T-cell (primary cell): ENCODE measurements at regions not wholly inside any gene's neighbourhood (a gene's known extent, or its start where the extent isn't known, plus 50 kb on each side); places are given as distances from the start of the nearest gene placed in this dataset.

Experiments
- ATAC-seq, 4 experiments: fragments of 200-7000 bp in 3 of 4; fragments of 150-1000 bp in 1 of 4; cut with Tn5 transposase; replicated peaks in 1 of 4; 1 replicate in 3 of 4; 2 replicates in 1 of 4; pipeline ENCODE4 v1.10.0; 2021; ENCODE audit warnings: moderate library complexity in 3 of 4, mild to moderate bottlenecking in 2 of 4, moderate number of reproducible peaks in 1 of 4
- CTCF ChIA-PET, 2 donors: fragments of 300-600 bp; sonication (Branson Sonifier 250); formaldehyde crosslinking; loops; one replicate each; lab custom pipeline; 2022; ENCODE audit warnings: antibody characterized with exemption in 2 of 2; lab: Charles Lee
- POLR2A ChIA-PET, 2 donors: fragments of 300-600 bp; sonication (Branson Sonifier 250); formaldehyde crosslinking; loops; one replicate each; lab custom pipeline; 2022; ENCODE audit warnings: antibody characterized with exemption in 2 of 2; lab: Charles Lee
- DNase-seq, 35 experiments: peaks; one replicate each; pipeline versions ENCODE4 v3.0.0 to v3.0.0-alpha.2; 2013 to 2023
- H3K27ac ChIP-seq: one replicate; pipeline ENCODE4 v1.5.1; 2013; ENCODE audit warnings: low read length
- H3K27me3 ChIP-seq, 2 experiments: replicated peaks in 1 of 2; 1 replicate in 1 of 2; 2 replicates in 1 of 2; pipeline versions ENCODE4 v1.6.1 to v1.7.0; 2013; ENCODE audit warnings: low read length in 1 of 2, mixed read lengths in 1 of 2; ENCODE audit not compliant: control insufficient read depth in 2 of 2, insufficient read depth in 2 of 2; ENCODE audit errors: extremely low read depth in 1 of 2
- H3K36me3 ChIP-seq, 2 donors: 1 replicate in 1 of 2; 2 replicates in 1 of 2; pipeline versions ENCODE4 v1.6.1 to v1.7.0; 2013; ENCODE audit warnings: low read length in 1 of 2; ENCODE audit not compliant: control insufficient read depth in 2 of 2, insufficient read depth in 1 of 2; ENCODE audit errors: extremely low read depth in 1 of 2
- H3K4me1 ChIP-seq, 2 experiments: 1 replicate in 1 of 2; 2 replicates in 1 of 2; pipeline versions ENCODE4 v1.6.1 to v1.7.0; 2013; ENCODE audit warnings: low read length in 2 of 2, mixed read lengths in 1 of 2; ENCODE audit not compliant: insufficient read depth in 2 of 2, control insufficient read depth in 1 of 2; ENCODE audit errors: extremely low read depth in 1 of 2
- H3K4me3 ChIP-seq, 2 donors: 1 replicate in 1 of 2; 2 replicates in 1 of 2; pipeline versions ENCODE4 v1.5.1 to v1.7.0; 2013; ENCODE audit warnings: mild to moderate bottlenecking in 2 of 2, low read length in 1 of 2, moderate library complexity in 1 of 2; ENCODE audit not compliant: control insufficient read depth in 1 of 2; ENCODE audit errors: extremely low read depth in 1 of 2
- H3K9me3 ChIP-seq: 2 replicates; pipeline ENCODE4 v1.7.0; 2013
- H3K27ac Mint-ChIP-seq, 2 donors: one replicate each; pipeline ENCODE4 v1.8.0; 2020 to 2021; ENCODE audit warnings: mild to moderate bottlenecking in 2 of 2, mixed read lengths in 2 of 2
- H3K27me3 Mint-ChIP-seq, 2 donors: one replicate each; pipeline ENCODE4 v1.8.0; 2021 to 2022; ENCODE audit warnings: mixed read lengths in 2 of 2
- H3K36me3 Mint-ChIP-seq: one replicate; pipeline ENCODE4 v1.8.0; 2021; ENCODE audit warnings: mixed read lengths
- H3K4me1 Mint-ChIP-seq, 3 donors: one replicate each; pipeline ENCODE4 v1.8.0; 2020 to 2022; ENCODE audit warnings: mixed read lengths in 3 of 3, mild to moderate bottlenecking in 1 of 3
- H3K4me3 Mint-ChIP-seq, 3 donors: one replicate each; pipeline ENCODE4 v1.8.0; 2020 to 2022; ENCODE audit warnings: mild to moderate bottlenecking in 3 of 3, mixed read lengths in 3 of 3, moderate library complexity in 3 of 3
- H3K9me3 Mint-ChIP-seq, 3 donors: one replicate each; pipeline ENCODE4 v1.8.0; 2020 to 2022; ENCODE audit warnings: mixed read lengths in 3 of 3
- WGBS: methylation state at CpG from one replicate; pipeline ENCODE4 v1.1.5; 2013; ENCODE audit warnings: missing lambda C conversion rate; ENCODE audit not compliant: insufficient coverage; 5-methylcytosine and 5-hydroxymethylcytosine counted together

- no peaks in the 10 kb centered on the region for H3K36me3 ChIP-seq
- ChIA-PET CTCF (interaction anchor here in 1 of 2 donors (0.6 kb wide), 1 partner anchor 1272 kb away, joined by 3 read pairs; no protein-coding TSS in a partner anchor), POLR2A (no interaction called here)
- H3K9me3 ChIP-seq: no peaks in the 10 kb centered on the region
- no peaks in the 10 kb centered on the region for H3K4me1 ChIP-seq
- WGBS: 80% methylated on average over 1 of the region's 2 CpGs
- no peak overlapping the region for H3K4me3 ChIP-seq
- H3K27me3 ChIP-seq: no peaks in the 10 kb centered on the region
- Mint-ChIP-seq H3K36me3 (no peaks in the 10 kb centered on the region), H3K9me3 (peaks cover 0 to 3% (median 0%) of the 10 kb centered on the region in 3 donors), H3K27ac (no peak overlapping the region), H3K27me3 (peaks cover 0 to 4% of the 10 kb centered on the region in 2 donors), H3K4me3 (no peak overlapping the region), H3K4me1 (peaks cover 0 to 1% (median 0%) of the 10 kb centered on the region in 3 donors)
- no peak for DNase-seq
- no peak overlapping the region for H3K27ac ChIP-seq
- no peak for ATAC-seq
Observed at GRCh38 chr4:14124816-14125215, 497.3 kb upstream of the BOD1L1 start.

- peaks cover 0 to 1% (median 0%) of the 10 kb centered on the region in 3 donors for H3K4me1 Mint-ChIP-seq
- no peaks in the 10 kb centered on the region for H3K9me3 ChIP-seq
- H3K27ac ChIP-seq: no peak overlapping the region
- no peaks in the 10 kb centered on the region for H3K36me3 Mint-ChIP-seq
- no peaks in the 10 kb centered on the region for H3K36me3 ChIP-seq
- no peak overlapping the region for H3K4me3 ChIP-seq
- peaks cover 0 to 4% of the 10 kb centered on the region in 2 donors for H3K27me3 Mint-ChIP-seq
- ChIA-PET CTCF (interaction anchor here in 1 of 2 donors (0.6 kb wide), 1 partner anchor 1271 kb away, joined by 3 read pairs; no protein-coding TSS in a partner anchor), POLR2A (no interaction called here)
- H3K4me3 Mint-ChIP-seq: no peak overlapping the region
- no peaks in the 10 kb centered on the region for H3K4me1 ChIP-seq
- H3K27ac Mint-ChIP-seq: no peak overlapping the region
- DNase-seq (no peak), ATAC-seq (no peak)
- WGBS: no CpG with 5 or more reads among the region's 1 CpG
- H3K27me3 ChIP-seq: no peaks in the 10 kb centered on the region
- peaks cover 0 to 3% (median 0%) of the 10 kb centered on the region in 3 donors for H3K9me3 Mint-ChIP-seq
Observed at GRCh38 chr4:14125375-14126129, 498.0 kb upstream of the BOD1L1 start.

- ChIA-PET CTCF (no interaction called here), POLR2A (no interaction called here)
- Mint-ChIP-seq H3K27ac (no peak overlapping the region), H3K4me3 (no peak overlapping the region), H3K36me3 (no peaks in the 10 kb centered on the region), H3K27me3 (no peaks in the 10 kb centered on the region), H3K9me3 (peaks cover 0 to 3% (median 0%) of the 10 kb centered on the region in 3 donors), H3K4me1 (no peaks in the 10 kb centered on the region)
- no peaks in the 10 kb centered on the region for H3K36me3 ChIP-seq
- no peak overlapping the region for H3K4me3 ChIP-seq
- no peaks in the 10 kb centered on the region for H3K27me3 ChIP-seq
- H3K4me1 ChIP-seq: no peaks in the 10 kb centered on the region
- DNase-seq (no peak), ATAC-seq (no peak)
- no CpG with 5 or more reads among the region's 2 CpGs for WGBS
- H3K9me3 ChIP-seq: no peaks in the 10 kb centered on the region
- H3K27ac ChIP-seq: no peak overlapping the region
Observed at GRCh38 chr4:14130551-14130950, 503.0 kb upstream of the BOD1L1 start.

GRCh38 chr4:14131335-14131734, 503.8 kb upstream of the BOD1L1 start:
- Mint-ChIP-seq H3K27ac (no peak overlapping the region), H3K9me3 (peaks cover 0 to 3% (median 0%) of the 10 kb centered on the region in 3 donors), H3K4me1 (no peaks in the 10 kb centered on the region), H3K4me3 (no peak overlapping the region), H3K36me3 (no peaks in the 10 kb centered on the region), H3K27me3 (no peaks in the 10 kb centered on the region)
- H3K36me3 ChIP-seq: no peaks in the 10 kb centered on the region
- no peaks in the 10 kb centered on the region for H3K27me3 ChIP-seq
- ATAC-seq (no peak), DNase-seq (no peak)
- no peaks in the 10 kb centered on the region for H3K9me3 ChIP-seq
- H3K4me3 ChIP-seq: no peak overlapping the region
- no CpG with 5 or more reads among the region's 1 CpG for whole genome bisulfite sequencing
- H3K27ac ChIP-seq: no peak overlapping the region
- POLR2A ChIA-PET: no interaction called here
- CTCF ChIA-PET: no interaction called here
- H3K4me1 ChIP-seq: no peaks in the 10 kb centered on the region

GRCh38 chr4:14132301-14132700, 504.8 kb upstream of the BOD1L1 start:
- WGBS: no CpG with 5 or more reads among the region's 1 CpG
- ChIA-PET CTCF (no interaction called here), POLR2A (no interaction called here)
- H3K4me3 ChIP-seq: no peak overlapping the region
- H3K27me3 ChIP-seq: no peaks in the 10 kb centered on the region
- Mint-ChIP-seq H3K9me3 (peaks cover 0 to 3% (median 0%) of the 10 kb centered on the region in 3 donors), H3K36me3 (no peaks in the 10 kb centered on the region), H3K4me1 (no peaks in the 10 kb centered on the region), H3K27ac (no peak overlapping the region), H3K27me3 (no peaks in the 10 kb centered on the region), H3K4me3 (no peak overlapping the region)
- H3K36me3 ChIP-seq: no peaks in the 10 kb centered on the region
- H3K27ac ChIP-seq: no peak overlapping the region
- ATAC-seq (no peak), DNase-seq (no peak)
- no peaks in the 10 kb centered on the region for H3K9me3 ChIP-seq
- H3K4me1 ChIP-seq: no peaks in the 10 kb centered on the region

GRCh38 chr4:14138106-14138505, 510.6 kb upstream of the BOD1L1 start:
- CTCF ChIA-PET: no interaction called here
- no peaks in the 10 kb centered on the region for H3K9me3 Mint-ChIP-seq

More at GRCh38 chr4:14138106-14138505, 510.6 kb upstream of the BOD1L1 start:
- DNase-seq: no peak
- Histone ChIP-seq H3K9me3 (no peaks in the 10 kb centered on the region), H3K4me3 (no peak overlapping the region), H3K36me3 (no peaks in the 10 kb centered on the region), H3K27ac (no peak overlapping the region), H3K4me1 (no peaks in the 10 kb centered on the region), H3K27me3 (no peaks in the 10 kb centered on the region)
- H3K4me3 Mint-ChIP-seq: no peak overlapping the region
- no peak for ATAC-seq
- no peaks in the 10 kb centered on the region for H3K27me3 Mint-ChIP-seq
- H3K27ac Mint-ChIP-seq: no peak overlapping the region
- no peaks in the 10 kb centered on the region for H3K4me1 Mint-ChIP-seq
- no peaks in the 10 kb centered on the region for H3K36me3 Mint-ChIP-seq
- POLR2A ChIA-PET: no interaction called here
